HG02763 (cell line): ENCODE measurements at regions not wholly inside any gene's neighbourhood (a gene's known extent, or its start where the extent isn't known, plus 50 kb on each side); places are given as distances from the start of the nearest gene placed in this dataset.

Source experiments
- ATAC-seq: cut with Tn5 transposase; IDR thresholded peaks from one replicate; pipeline ENCODE4 v1.9.1; 2021; ENCODE audit warnings: mild to moderate bottlenecking, moderate library complexity; ENCODE audit not compliant: unreplicated experiment

DNA sequence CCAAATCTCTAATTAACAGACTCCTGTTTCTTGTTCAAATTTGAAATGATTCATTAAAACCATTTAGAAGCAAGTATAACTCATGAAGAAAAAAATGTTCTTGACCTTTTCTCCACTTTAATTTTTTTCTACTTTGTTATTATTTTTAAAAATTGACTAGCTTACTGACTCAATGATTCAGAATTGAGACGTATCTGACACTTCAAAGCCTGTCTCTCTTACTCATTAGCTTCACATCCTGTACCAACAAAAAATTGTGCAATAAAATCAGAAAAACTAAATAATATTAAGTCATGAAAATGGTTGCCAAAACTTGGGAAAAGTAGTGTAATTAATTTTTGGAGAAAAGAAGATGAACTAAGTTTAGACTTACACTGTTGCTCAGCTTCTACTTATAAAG is 331.2 kb downstream of the SLC16A7 start:
- ATAC-seq, result no peak

DNA sequence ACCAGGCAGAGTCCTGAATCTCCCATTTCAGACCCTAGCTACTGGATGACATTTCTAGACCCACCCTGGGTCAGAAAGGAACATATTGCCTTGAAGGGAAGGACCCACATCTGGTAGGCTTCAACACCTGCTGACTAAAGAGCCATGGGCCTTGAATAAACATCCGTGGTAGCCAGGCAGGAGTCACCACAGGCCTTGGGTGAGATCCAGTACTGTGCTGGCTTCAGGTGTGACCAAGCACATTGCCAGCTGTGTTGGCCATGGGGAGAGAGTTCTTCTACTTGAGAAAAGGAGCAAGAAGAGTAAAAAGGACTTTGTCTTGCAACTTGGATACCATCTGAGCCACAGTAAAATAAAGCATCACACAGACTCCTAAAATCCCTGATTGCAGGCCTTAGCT is 332.6 kb downstream of the SLC16A7 start:
- ATAC-seq, result no peak

GRCh38 chr12:59929110-59929509 is 333.3 kb downstream of the SLC16A7 start:
- ATAC-seq, result no peak

DNA sequence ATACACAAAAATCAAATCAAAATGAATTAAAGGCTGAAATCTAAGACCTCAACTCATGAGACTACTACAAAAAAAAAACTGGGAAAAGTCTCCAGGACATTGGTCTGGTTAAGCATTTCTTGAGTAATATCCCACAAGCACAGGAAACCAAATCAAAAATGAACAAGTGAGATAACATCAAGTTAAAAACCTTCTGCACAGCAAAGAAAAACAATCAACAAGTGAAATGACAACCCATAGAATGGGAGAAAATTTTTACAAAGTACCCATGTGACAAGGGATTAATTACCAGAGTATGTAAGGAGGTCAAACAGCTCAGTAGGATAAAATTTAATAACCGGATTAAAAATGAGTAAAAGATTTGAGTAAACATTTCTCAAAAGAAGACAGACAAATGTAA is 338.7 kb downstream of the SLC16A7 start:
- ATAC-seq, result no peak

GRCh38 chr12:59936534-59936933 is 340.7 kb downstream of the SLC16A7 start:
- ATAC-seq, result no peak

DNA sequence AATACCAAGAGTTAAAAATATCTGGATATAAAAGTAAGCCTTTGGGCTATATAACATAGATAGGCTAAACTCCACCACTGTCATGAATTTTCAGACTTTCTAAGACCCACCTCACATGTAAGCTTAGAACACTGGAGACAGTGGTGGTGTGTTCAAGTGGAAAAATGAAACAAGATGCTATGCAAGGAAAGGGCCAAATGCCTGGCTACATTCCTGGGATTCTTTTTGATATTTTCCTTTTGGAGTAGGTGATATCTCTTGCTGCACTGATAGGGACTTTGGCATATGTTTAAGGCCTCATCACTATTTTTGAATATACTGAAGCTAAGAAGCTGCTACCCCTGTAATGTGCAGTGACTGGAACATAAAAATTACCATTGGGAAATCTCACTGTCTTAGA is 341.3 kb downstream of the SLC16A7 start:
- no peak for ATAC-seq

GRCh38 chr12:59938190-59938962 is 342.5 kb downstream of the SLC16A7 start:
- ATAC-seq, result no peak

GRCh38 chr12:59940631-59941342 is 345.0 kb downstream of the SLC16A7 start:
- no peak for ATAC-seq

DNA sequence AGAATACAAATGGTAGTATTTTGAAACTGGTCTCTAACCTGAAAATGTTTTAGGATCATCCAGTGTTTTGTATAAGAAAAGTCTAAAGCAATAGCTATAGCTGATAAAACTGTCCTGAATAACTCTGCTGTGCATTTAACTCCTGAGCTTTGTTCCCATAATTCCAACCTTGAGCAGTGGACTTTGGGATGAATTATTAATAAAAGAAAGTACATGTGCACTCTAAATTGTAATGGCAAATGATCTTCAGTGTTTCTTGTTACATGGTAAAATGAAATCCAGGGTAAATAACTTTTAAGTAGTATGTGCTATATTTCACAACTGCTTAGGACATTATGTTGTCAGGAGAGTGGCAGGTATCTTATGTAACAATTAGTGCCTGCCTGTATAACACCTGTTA is 345.6 kb downstream of the SLC16A7 start:
- ATAC-seq, result no peak

GRCh38 chr12:59944177-59944576 is 348.3 kb downstream of the SLC16A7 start:
- ATAC-seq, result no peak

DNA sequence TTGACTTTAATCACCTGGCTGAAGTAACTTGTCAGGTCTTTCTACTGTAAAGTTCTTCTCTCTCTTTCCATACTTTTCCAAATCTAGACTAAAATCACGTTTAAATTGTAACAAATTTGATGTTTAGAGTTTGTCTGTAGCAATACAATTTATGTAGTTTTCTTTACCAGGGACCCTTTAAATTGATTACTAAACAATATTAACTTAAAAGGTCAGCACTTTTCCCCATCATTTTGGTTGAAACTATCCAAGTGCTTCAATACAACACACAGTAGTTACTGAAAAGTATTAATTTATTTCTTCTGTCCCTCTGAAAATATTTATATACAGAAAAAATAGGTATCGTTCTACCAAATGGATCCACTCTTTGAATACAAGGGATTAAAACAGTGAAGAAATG is 350.8 kb downstream of the SLC16A7 start:
- no peak for ATAC-seq

DNA sequence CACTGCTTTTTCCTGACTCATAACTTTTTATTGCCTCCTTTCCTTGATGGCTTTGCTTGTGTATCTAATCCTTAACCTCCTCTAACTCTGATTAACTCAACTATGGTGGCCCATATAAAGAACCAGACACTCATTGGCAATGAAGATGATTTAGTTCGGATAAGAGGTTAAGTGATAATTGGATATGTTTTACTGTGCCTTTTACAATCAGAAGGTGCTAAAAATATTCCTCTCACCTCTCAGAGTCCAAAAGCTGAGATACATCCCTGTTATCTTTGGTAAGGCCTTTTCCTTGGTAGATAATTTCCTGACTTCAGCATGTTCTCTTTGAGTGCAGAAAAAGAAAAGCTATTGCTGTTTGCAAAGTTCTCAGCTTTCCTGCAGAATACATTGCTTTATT is 367.7 kb downstream of the SLC16A7 start:
- ATAC-seq, result no peak

GRCh38 chr12:59972905-59973304 is 377.1 kb downstream of the SLC16A7 start:
- no peak for ATAC-seq

- no peak for ATAC-seq
These were observed 377.7 kb downstream of the SLC16A7 start for GRCh38 chr12:59973515-59973914.

- no peak for ATAC-seq
These were observed 381.9 kb downstream of the SLC16A7 start for GRCh38 chr12:59977779-59978178.

DNA sequence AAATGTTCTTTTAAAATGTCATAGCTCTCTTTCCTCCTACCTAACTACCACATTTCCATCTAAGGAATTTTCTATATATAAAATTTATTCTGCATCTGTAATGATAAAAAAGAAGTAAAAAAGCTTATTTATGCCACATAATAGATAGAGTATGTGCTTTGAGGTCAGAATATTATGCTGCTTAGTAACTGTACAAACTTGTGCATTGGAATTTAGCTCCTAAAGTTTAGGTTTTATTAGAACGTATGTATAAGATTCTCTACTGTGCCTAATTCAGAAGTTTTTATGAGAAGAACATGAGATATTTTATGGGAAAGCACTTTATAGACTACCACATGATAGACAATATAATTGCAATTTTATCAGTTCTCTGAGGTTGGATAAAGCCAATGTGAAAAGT is 384.6 kb downstream of the SLC16A7 start:
- ATAC-seq, result no peak

DNA sequence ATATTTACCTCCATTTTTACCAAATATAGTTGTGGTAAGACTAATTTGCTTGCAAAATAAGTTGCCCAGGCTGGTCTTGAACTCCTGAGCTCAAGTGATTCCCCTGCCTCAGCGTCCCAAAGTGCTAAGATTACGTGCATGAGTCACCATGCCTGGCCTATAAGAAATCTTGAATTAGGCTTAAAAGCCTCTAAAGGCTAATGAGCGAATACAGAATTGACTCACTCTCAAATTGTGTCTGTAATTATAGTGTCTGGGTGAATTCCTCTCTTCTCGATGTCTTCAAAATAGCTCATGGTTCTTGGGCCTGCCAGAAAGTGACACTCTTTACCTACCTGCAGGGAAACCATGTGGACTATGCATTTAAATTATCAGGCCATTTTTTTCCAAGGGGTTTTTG is 403.5 kb downstream of the SLC16A7 start:
- no peak for ATAC-seq

- no peak for ATAC-seq
These were observed 414.7 kb downstream of the SLC16A7 start for GRCh38 chr12:60010486-60010885.

DNA sequence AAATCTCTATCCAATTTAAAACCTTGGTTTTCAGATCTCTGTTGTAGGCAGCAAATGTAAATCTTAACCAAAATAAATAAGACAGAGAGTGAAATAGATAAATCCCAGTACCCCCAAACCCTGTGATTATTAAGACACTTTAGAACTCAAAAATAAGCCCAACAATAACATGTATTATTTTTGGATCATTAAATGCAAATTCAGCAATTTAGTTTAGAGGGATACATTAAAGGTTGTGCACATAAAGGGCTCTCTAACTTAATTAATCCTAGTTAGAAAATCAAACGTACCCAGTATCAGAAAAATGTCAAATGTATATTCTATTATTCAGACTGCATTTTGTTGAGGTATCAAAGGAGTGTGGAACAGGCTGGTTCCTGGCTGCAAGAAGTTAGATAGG is 416.8 kb downstream of the SLC16A7 start:
- ATAC-seq, result no peak

DNA sequence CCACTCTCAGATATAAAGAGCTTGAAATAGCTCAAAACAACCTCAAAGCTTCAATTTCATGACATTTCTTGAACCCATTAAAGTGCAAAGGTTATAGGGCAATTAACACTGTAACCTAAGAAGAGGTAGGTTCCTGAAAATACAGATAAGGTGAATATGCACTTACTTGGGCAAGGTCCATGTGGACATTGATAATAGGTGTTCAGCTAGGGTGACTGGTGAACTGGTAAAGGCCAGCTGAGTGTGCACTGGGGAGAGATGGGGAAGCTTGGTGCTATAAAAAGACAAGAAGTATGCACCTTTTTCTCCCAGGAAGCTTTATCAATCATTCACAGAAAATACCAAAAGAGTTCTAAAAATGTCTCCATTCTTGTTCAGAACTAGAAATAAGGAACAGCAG is 418.6 kb downstream of the SLC16A7 start:
- no peak for ATAC-seq

DNA sequence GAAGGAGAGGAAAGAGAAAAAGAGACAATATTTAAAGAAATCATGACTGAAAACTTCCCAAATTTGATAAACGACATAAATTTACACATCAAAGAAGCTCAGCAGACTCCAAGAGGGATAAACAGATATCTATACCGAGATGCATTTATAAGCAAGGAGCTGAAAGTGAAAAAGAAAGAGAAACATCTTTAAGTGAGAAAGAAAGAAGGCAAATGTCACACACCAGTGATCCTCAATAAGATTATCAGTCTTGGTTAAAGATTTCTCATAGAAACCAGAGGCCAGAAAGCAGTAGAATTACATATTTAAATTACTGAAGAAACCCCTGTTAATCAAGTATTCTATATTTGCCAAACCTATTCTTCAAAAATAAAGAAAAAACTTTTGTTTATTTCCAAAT is 424.2 kb downstream of the SLC16A7 start:
- ATAC-seq, result no peak

GRCh38 chr12:60021235-60021634 is 425.4 kb downstream of the SLC16A7 start:
- ATAC-seq, result no peak

DNA sequence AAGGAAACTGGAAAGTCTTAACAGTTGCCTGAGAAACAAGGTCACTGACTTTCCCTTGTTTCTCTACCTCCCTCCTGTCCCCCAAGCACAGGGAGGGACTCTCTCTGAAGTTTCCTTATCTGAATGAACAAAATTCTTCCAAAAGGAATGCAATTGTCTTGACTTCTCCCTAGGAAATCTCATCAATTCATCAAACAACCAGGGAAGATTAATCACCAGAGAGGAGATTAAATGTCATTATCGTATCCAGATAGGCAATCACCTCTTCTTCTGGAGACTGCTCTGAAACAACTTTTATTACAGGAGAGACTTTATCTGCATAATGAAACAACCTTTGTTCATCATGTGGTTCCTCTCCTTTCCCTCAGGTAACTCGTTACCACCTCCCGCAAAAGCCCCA is 431.4 kb downstream of the SLC16A7 start:
- no peak for ATAC-seq
